ENCODE measurements at regions not wholly inside any gene's neighbourhood (a gene's known extent, or its start where the extent isn't known, plus 50 kb on each side); places are given as distances from the start of the nearest gene placed in this dataset.

GRCh38 chr2:150783896-150784295 lies 296.4 kb upstream of the RND3 start:
- H3K27ac Mint-ChIP-seq (ENCODE audit: unreplicated experiment) = no peak overlapping the region
- DNase-seq (ENCODE audit: low read depth) (no peak), FAIRE-seq (no peak)
- H3K27me3 Mint-ChIP-seq (ENCODE audit: low read depth, unreplicated experiment) = no peaks in the 10 kb centered on the region
- no peaks in the 10 kb centered on the region for H3K9me3 Mint-ChIP-seq (ENCODE audit: unreplicated experiment)
- no peaks in the 10 kb centered on the region for H3K4me1 ChIP-seq (ENCODE audit: insufficient read depth, low read length)
- H4K20me1 ChIP-seq (ENCODE audit: insufficient read depth, low read length) = no peaks in the 10 kb centered on the region
- H3K36me3 Mint-ChIP-seq (ENCODE audit: low read depth, unreplicated experiment) = no peaks in the 10 kb centered on the region
- H3K36me3 ChIP-seq (ENCODE audit: insufficient read depth, low read length) = no peaks in the 10 kb centered on the region
- no peaks in the 10 kb centered on the region for H3K4me1 Mint-ChIP-seq (ENCODE audit: low read depth, unreplicated experiment)
- H3K9ac ChIP-seq (ENCODE audit: low read length) = no peak overlapping the region
- no peaks in the 10 kb centered on the region for H3K27me3 ChIP-seq (ENCODE audit: insufficient read depth, low read length)
- no peak overlapping the region for H3K4me2 ChIP-seq (ENCODE audit: low read length)
- no peaks in the 10 kb centered on the region for H3K9me3 ChIP-seq (ENCODE audit: insufficient read depth, low read depth, low read length)
- no peak overlapping the region for H3K4me3 ChIP-seq (ENCODE audit: insufficient read depth, low read depth, low read length)
- TF ChIP-seq CTCF (IDR thresholded peaks at IDR 0.05; ENCODE audit: insufficient read depth, low read depth, low read length) (no peak), EZH2 (IDR thresholded peaks at IDR 0.05; ENCODE audit: insufficient read depth, low read length) (no peak)
- no peaks in the 10 kb centered on the region for H3K79me2 ChIP-seq (ENCODE audit: insufficient read depth, low read length)
- H3K4me3 Mint-ChIP-seq (ENCODE audit: unreplicated experiment) = no peak overlapping the region
- H3K27ac ChIP-seq (ENCODE audit: low read depth, low read length) = no peak overlapping the region
- H2AFZ ChIP-seq (ENCODE audit: low read depth, low read length) = no peak overlapping the region

GRCh38 chr2:150783015-150783414 lies 295.5 kb upstream of the RND3 start:
- no peaks in the 10 kb centered on the region for H3K9me3 Mint-ChIP-seq (ENCODE audit: unreplicated experiment)
- H3K4me1 Mint-ChIP-seq (ENCODE audit: low read depth, unreplicated experiment) = no peaks in the 10 kb centered on the region
- H4K20me1 ChIP-seq (ENCODE audit: insufficient read depth, low read length) = no peaks in the 10 kb centered on the region
- H3K4me1 ChIP-seq (ENCODE audit: insufficient read depth, low read length) = no peaks in the 10 kb centered on the region
- no peak overlapping the region for H3K4me2 ChIP-seq (ENCODE audit: low read length)
- no peaks in the 10 kb centered on the region for H3K9me3 ChIP-seq (ENCODE audit: insufficient read depth, low read depth, low read length)
- H3K4me3 Mint-ChIP-seq (ENCODE audit: unreplicated experiment) = no peak overlapping the region
- no peak for TF ChIP-seq CTCF (IDR thresholded peaks at IDR 0.05; ENCODE audit: insufficient read depth, low read depth, low read length)
- no peak for TF ChIP-seq EZH2 (IDR thresholded peaks at IDR 0.05; ENCODE audit: insufficient read depth, low read length)
- no peak overlapping the region for H2AFZ ChIP-seq (ENCODE audit: low read depth, low read length)
- H3K9ac ChIP-seq (ENCODE audit: low read length) = no peak overlapping the region
- H3K27me3 ChIP-seq (ENCODE audit: insufficient read depth, low read length) = no peaks in the 10 kb centered on the region
- H3K27ac Mint-ChIP-seq (ENCODE audit: unreplicated experiment) = no peak overlapping the region
- H3K4me3 ChIP-seq (ENCODE audit: insufficient read depth, low read depth, low read length) = no peak overlapping the region
- DNase-seq (ENCODE audit: low read depth) = no peak
- H3K36me3 Mint-ChIP-seq (ENCODE audit: low read depth, unreplicated experiment) = no peaks in the 10 kb centered on the region
- no peak for FAIRE-seq
- no peaks in the 10 kb centered on the region for H3K79me2 ChIP-seq (ENCODE audit: insufficient read depth, low read length)
- H3K36me3 ChIP-seq (ENCODE audit: insufficient read depth, low read length) = no peaks in the 10 kb centered on the region
- no peak overlapping the region for H3K27ac ChIP-seq (ENCODE audit: low read depth, low read length)
- no peaks in the 10 kb centered on the region for H3K27me3 Mint-ChIP-seq (ENCODE audit: low read depth, unreplicated experiment)

GRCh38 chr2:150782613-150783012 lies 295.1 kb upstream of the RND3 start:
- TF ChIP-seq CTCF (IDR thresholded peaks at IDR 0.05; ENCODE audit: insufficient read depth, low read depth, low read length) = no peak
- TF ChIP-seq EZH2 (IDR thresholded peaks at IDR 0.05; ENCODE audit: insufficient read depth, low read length) = no peak
- no peak overlapping the region for H3K9ac ChIP-seq (ENCODE audit: low read length)
- DNase-seq (ENCODE audit: low read depth) (no peak), FAIRE-seq (no peak)
- no peak overlapping the region for H2AFZ ChIP-seq (ENCODE audit: low read depth, low read length)
- no peak overlapping the region for H3K4me3 ChIP-seq (ENCODE audit: insufficient read depth, low read depth, low read length)
- H3K4me1 Mint-ChIP-seq (ENCODE audit: low read depth, unreplicated experiment) = no peaks in the 10 kb centered on the region
- no peaks in the 10 kb centered on the region for H3K79me2 ChIP-seq (ENCODE audit: insufficient read depth, low read length)
- no peaks in the 10 kb centered on the region for H3K9me3 Mint-ChIP-seq (ENCODE audit: unreplicated experiment)
- H3K4me1 ChIP-seq (ENCODE audit: insufficient read depth, low read length) = no peaks in the 10 kb centered on the region
- no peak overlapping the region for H3K27ac ChIP-seq (ENCODE audit: low read depth, low read length)
- no peaks in the 10 kb centered on the region for H3K36me3 Mint-ChIP-seq (ENCODE audit: low read depth, unreplicated experiment)
- H3K36me3 ChIP-seq (ENCODE audit: insufficient read depth, low read length) = no peaks in the 10 kb centered on the region
- no peak overlapping the region for H3K27ac Mint-ChIP-seq (ENCODE audit: unreplicated experiment)
- no peaks in the 10 kb centered on the region for H3K27me3 Mint-ChIP-seq (ENCODE audit: low read depth, unreplicated experiment)
- no peaks in the 10 kb centered on the region for H4K20me1 ChIP-seq (ENCODE audit: insufficient read depth, low read length)
- no peaks in the 10 kb centered on the region for H3K27me3 ChIP-seq (ENCODE audit: insufficient read depth, low read length)
- no peaks in the 10 kb centered on the region for H3K9me3 ChIP-seq (ENCODE audit: insufficient read depth, low read depth, low read length)
- H3K4me2 ChIP-seq (ENCODE audit: low read length) = no peak overlapping the region
- H3K4me3 Mint-ChIP-seq (ENCODE audit: unreplicated experiment) = no peak overlapping the region

Data from astrocyte (in vitro differentiated cells and primary cell).